ENCODE measurements at regions not wholly inside any gene's neighbourhood (a gene's known extent, or its start where the extent isn't known, plus 50 kb on each side); places are given as distances from the start of the nearest gene placed in this dataset.

DNA sequence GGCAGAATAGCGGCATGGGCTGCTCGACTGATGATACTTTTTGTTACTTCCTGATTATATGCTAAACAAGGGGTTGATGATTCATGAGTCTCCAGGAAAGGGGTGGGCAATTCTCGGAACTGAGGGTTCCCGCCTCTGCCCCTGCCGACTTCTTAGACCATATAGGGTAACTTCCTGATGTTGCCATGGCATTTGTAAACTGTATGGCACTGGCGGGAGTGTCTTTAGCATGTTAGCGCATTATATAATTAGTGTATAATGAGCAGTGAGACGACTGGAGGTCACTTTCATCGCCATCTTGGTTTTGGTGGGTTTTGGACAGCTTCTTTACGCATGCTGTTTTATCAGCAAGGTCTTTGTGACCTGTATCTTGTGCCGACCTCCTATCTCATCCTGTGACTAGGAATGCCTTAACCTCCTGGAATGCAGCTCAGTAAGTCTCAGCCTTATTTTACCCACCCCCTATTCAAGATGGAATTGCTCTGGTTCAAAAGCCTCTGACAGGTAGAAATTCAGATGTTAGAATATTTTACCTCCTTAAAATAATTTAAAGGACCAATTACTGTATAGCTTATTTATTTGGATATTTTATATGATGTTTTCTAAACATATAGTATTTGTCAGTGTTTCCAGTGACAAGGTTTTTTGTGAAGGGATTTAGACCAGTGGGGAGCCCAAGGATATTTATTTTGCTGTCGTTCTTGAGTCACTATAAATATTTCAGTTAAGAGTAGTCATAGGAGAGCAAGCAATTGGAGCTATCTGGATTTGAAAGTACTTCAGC lies 90.1 kb upstream of the PIK3CG start:
- in situ Hi-C loops (cut with MboI; ENCODE audit: low sequenced_read_pairs), result no loop called here

DNA sequence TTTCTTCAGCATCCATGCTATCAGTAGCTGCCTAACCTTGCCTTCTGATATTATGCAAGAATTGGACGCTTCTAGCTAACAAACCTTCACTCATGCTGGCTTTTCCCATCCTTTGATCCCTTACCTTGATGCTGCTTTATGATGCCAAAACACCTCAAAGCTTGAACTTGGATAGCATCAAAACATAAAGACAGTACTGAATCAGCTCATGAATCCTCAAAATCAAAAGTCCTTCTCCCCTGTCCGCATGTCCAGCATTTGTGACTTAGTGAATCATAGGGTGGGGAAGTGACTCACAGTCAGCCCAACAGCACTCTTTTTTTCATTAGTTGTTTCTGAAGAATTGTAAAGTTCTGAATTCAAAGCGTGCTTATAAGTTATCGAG lies 89.5 kb upstream of the PIK3CG start:
- in situ Hi-C loops (cut with MboI; ENCODE audit: low sequenced_read_pairs), result no loop called here

DNA sequence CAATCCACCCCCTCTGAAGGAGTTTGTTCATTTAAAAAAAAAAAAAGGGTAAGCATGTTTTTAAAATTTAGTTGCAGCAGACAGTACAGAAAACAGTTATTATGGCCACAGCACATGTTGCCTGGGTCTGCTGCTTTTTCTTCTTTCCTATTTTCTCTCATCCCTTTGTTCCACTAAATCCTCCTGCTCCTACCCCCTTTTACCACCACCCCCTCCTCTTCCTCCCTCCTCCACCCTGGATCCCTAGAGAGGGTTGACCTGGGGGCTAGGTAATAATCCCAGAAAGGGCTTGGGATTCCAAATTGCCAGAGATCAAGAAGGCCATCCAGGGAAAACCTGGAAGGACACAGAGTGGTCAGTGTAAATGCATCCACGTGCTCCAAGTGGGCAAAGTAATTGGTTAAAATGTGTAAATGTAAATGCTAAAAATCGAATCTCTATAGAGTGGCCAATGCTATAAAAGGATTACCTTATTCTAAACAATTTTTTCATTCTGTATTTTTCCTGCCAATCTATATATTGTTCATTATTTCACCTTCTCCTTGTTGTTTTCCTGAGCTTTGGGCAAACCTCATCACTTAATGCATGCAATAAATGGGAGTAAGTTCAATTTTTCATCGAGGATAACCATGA lies 89.0 kb upstream of the PIK3CG start:
- in situ Hi-C loops (cut with MboI; ENCODE audit: low sequenced_read_pairs), result no loop called here

DNA sequence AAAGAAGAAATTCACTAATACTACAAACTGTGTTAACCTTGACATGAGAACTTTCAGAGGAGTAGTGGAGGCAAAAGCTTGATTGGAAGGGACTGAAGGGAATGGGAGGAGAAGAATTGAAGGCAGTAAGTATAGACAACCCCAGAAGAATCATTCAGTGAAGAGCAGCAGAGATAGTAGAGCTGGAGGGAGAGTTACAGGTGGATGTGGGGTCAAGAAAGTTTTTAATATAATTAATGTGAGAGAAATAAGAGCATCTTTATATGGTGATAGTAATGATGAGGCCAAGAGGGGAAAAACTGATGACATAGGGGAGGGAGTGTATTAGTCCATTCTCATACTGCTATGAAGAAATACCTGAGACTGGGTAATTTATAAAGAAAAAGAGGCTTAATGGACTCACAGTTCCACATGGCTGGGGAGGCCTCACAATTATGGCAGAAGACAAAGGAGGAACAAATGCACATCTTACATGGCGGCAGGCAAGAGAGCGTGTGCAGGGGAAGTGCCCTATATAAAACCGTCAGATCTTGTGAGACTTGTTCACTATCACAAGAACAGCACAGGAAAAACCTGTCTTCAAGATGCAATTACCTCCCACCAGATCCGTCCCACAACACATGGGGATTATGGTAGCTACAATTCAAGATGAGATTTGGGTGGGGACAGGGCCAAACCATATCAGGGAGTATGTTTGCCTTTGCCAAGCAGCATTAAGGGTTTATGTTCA lies 88.3 kb upstream of the PIK3CG start:
- in situ Hi-C loops (cut with MboI; ENCODE audit: low sequenced_read_pairs), result no loop called here

DNA sequence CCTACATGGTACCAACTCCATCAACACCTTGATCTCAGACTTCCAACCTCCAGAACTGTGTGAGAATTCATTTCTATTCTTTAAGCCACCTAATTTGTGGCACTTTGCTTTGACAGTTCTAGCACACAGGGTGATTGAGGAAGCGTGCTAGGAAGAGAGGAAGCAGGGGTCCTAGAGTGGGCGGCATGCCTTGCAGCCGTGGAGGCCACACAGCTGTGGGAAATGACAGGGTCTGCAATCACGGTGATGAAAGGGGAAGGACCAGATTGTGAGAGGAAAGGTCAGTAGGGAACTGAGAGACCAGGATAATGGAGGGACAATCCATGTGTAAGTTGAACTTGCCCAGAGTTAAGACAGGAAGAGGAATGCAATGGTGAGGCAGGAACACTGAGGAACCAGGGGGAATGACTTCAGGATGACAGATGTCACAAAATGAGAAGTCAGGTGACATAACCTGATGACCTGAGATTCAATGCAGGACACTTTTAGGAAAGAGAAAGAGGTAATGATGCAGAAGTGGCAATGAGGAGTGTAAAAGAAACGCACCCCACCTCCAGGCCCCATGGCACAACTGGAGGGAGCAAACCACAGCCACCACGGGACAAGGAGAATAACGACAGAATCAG lies 87.3 kb upstream of the PIK3CG start:
- in situ Hi-C loops (cut with MboI; ENCODE audit: low sequenced_read_pairs), result no loop called here

DNA sequence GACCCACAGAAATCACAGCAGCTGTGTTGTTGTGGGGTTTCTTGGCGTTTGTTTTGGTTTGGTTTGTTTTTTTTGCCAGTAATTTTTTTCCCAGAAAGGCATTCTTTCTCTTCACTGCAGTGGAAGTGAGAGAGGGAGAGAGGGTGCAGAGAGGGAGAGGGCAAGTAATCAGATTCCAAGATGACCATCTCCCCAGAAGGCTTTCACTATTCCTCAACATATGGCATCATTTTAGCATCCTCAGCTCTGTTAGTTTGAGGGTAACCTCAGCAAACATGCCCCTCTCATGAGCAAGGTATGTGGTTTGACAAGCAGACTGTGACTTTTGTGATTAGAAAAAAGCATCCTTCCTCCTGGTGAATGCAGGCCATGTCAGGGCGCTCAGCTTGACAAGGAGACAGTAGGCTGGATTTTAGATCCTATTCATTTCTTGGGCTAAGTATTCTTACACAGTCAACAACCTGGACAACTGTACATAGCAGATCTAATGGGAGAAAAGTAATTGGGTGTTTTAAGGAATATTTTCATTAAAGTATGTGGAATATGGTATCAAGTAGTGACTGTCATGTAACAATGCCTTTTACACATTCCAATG lies 86.3 kb upstream of the PIK3CG start:
- in situ Hi-C loops (cut with MboI; ENCODE audit: low sequenced_read_pairs), result no loop called here

DNA sequence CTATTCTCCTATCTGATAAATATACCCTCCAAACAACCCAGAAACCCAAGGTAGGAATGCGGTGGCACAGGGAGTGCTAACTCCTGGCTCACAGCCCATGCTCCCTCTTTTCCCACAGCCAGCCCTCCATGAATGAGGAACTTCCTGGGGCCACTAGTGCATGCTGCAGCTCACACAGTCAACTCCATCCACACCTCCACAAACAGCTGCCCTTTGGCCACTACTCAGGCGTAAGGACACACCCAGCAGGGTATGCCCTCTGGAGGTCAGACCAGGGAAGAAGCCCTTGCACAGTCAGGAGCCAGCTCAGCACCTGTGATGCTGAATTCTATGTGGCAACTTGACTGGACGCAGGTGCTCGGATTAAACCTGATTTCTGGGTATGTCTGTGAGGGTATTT lies 85.2 kb upstream of the PIK3CG start:
- in situ Hi-C loops (cut with MboI; ENCODE audit: low sequenced_read_pairs), result no loop called here

DNA sequence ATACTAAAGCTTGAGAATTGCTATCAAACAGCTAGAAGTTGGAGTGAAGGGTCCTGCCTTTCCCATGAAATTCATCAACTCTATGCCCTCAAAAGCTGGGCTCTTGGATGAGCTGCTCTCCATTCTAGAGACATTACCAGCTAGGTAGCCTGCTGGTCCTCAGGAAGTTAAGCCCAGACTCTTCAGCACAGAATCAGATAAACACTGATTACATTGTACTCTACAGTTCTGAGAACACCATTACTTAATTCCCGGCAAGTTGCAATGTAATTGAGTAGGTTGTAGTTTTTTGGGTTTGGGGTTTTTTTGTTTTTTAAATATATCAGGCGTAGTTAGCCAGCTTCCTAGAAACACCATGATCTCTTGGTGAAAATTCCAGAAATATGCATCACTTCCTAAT lies 84.1 kb upstream of the PIK3CG start:
- in situ Hi-C loops (cut with MboI; ENCODE audit: low sequenced_read_pairs), result no loop called here

DNA sequence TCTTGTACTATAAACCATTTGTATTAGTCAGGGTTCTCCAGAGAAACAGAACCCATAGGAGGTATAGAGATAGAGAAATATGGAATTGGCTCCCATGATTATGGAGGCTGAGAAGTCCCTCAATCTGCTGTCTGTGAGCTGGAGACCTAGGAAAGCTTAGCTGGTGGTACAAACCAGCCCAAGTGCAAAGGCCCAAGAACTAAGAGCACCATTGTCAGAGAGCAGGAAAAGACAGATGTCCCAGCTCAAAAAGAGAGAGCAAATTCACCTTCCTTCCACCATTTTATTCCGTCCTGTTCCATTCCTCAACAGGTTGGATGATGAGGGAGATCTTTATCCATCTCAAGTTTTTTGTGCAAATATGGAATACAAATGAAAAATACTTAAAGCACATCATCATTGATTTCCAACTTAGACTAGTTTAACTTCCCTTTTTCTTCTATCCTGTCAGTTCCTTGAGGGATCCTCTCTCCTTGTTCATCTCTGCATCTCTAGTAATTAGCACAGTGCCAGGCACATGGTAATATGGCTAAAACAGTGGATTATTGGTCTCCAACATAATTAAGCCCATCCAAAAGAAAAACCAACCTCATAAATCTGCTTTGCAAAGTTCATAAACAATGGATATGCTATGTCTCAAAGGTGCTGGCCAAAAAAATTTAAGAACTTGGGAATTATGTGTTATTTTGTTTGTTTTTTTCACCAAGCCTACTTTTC lies 83.1 kb upstream of the PIK3CG start:
- in situ Hi-C loops (cut with MboI; ENCODE audit: low sequenced_read_pairs), result no loop called here

DNA sequence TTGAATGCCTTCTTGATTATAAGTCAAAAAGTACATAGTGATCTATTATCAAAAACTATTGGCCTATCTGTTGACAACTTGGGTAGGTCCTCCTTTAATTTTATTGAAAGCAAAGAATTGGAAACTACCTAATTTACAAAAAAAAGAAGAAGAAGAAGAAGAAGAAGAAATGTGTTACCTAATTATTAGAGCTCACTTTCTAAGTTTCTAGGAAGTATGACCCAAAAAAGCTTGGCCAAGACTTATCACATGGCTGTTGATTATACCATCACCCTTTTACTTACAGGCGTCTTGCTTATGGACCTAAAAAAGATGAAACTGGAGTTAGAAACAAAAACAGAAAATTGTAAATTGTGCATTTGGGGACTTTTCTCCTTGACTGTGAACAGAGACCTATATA lies 81.8 kb upstream of the PIK3CG start:
- in situ Hi-C loops (cut with MboI; ENCODE audit: low sequenced_read_pairs), result no loop called here

DNA sequence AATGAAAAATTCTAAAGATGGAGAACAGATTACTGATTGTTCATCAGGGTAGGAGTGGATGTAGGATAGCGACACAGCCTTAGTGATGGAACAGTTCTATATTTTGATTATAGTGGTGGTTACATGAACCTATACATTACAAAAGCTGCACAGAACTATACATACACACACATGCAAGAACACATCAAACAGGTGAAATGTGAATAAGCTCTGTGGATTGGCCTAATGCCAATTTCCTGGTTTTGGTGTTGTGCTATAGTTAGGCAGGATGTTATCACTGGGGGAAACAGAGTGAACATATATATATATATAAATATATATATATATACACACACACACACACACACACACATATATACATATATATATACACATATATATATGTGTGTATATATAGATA lies 76.4 kb upstream of the PIK3CG start:
- in situ Hi-C loops (cut with MboI; ENCODE audit: low sequenced_read_pairs), result no loop called here

DNA sequence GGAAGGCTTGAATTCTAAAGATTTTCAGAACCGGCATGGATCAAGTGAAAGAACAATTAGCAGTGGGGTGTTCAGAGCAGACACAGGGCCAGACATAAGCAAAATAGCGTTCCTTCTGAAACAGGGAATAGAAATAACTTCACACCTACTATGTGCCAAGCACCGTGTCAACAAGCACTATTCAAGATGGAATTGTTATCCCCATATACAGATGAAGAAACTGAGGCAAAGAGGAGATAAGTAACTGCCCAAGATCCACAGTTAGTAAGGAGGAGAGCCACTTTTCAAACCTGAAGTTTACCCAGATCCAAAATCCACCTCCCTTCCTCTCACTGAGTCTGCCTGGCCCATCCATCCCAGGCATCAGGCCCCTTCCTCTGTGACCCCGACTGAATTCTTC lies 73.6 kb upstream of the PIK3CG start:
- in situ Hi-C loops (cut with MboI; ENCODE audit: low sequenced_read_pairs), result loop anchor here (10.0 kb wide), 1 partner anchor 353 kb away; no protein-coding TSS in a partner anchor

DNA sequence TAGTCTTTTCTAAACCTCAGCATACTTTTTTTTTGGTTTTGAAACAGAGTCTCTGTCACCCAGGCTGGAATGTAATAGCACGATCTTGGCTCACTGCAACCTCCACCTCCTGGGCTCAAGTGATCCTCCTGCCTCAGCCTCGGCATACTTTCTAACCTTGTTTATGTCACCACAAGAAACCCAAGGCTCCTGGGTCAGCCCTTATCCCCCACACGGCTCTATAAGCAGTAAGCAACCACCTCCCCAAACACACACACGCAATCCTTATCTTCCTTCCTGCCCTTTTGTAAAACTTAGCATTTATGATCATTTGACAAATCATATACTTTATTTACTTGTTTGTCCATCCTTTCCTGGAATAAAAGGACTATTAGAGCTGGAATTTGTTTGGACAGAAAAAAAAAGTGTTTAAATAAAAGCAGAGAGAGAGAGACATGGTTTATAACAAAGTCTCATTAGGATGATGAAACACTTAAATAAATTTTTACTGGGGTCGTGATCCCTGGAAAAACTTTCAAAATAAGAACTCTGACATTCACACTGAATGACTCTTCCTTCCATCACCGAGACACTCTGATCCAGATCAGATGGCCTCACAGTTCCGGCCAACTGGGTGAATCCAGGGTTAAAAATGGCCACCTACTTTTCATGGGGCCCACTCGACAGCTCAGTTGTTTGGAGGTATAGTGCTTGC lies 72.7 kb upstream of the PIK3CG start:
- in situ Hi-C loops (cut with MboI; ENCODE audit: low sequenced_read_pairs), result loop anchor here (10.0 kb wide), 1 partner anchor 352 kb away; no protein-coding TSS in a partner anchor

DNA sequence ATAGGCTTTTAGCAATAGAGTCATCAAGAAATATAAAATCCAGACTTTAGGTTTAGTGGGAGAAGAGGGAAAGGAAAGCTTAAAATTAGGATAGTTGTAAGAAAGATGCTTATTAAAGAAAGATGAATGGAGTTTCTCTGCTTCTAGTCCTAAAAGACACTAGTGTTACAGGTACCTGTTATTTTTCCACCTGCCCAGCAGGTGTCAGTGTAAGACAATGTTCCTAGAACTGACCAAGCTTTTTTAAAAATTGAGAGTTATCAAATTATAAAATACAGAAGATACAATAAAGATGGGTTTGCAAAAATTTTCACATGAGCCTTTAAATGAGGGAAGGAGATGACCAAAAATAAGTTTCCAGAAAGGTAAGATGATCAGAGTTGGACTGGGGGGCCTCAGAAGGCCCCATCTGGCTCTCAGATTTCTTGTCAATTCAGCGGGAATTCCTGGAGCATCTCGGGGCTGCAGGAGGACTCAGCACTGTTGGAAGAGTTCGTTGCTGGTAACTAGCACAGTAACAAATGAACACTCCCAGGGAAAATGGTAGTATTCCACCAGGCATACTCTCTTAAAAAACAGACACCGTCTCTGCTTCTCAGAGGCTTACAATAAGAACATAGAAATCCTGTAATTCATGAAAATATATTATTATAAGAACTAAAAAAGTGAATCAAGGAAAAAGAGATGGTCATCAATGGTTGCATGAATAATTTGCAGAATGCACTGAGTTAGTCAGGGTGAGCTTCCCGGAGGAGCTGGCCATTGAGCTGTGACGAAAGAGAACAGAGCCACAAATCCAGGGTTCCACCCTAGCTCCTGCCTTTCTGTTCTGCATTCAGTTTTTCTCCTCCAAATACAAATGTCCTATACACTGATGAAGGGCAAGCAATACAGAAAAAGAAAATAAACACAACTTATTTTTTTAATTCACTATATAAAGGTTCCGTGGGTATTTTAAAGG lies 71.8 kb upstream of the PIK3CG start:
- in situ Hi-C loops (cut with MboI; ENCODE audit: low sequenced_read_pairs), result loop anchor here (10.0 kb wide), 1 partner anchor 352 kb away; no protein-coding TSS in a partner anchor

DNA sequence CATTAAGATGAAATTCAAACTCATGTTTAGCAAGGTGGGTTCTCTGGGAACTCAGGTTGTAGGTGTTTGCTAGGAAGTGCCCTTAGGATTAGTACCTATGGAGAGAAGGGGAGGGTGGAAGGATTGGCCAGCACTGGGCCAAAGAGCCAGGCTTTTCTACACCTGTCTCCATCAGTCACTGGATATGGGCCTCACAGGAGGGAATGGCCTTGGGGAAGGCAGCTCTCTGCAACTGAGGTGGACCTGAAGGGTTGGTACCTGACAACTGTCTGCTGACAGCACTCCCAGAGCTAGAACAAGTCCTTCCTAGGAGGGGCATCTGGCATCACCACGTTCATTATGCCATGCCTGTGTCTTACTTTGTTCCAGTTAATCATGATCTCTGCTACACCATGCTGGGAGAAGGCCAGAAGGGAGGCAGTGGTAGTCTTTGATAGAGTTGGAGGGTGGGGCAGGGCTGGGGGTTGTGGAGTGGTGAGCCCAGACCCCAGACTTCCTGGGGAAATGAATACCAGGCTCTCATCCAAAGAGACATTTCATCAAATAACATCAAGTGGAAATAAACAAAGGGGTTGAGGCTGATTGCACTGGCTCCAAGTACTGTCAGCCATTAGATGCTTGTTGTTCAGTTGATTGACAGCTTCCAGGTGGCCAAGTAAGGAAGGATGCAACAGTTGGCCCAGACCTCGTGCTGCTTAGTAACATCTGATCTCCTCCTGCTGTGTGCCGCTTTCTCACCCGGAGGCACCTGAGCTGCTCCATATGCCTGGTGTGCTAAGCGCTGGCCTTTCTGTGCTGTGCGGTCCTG lies 70.6 kb upstream of the PIK3CG start:
- in situ Hi-C loops (cut with MboI; ENCODE audit: low sequenced_read_pairs), result loop anchor here (10.0 kb wide), 1 partner anchor 350 kb away; no protein-coding TSS in a partner anchor

DNA sequence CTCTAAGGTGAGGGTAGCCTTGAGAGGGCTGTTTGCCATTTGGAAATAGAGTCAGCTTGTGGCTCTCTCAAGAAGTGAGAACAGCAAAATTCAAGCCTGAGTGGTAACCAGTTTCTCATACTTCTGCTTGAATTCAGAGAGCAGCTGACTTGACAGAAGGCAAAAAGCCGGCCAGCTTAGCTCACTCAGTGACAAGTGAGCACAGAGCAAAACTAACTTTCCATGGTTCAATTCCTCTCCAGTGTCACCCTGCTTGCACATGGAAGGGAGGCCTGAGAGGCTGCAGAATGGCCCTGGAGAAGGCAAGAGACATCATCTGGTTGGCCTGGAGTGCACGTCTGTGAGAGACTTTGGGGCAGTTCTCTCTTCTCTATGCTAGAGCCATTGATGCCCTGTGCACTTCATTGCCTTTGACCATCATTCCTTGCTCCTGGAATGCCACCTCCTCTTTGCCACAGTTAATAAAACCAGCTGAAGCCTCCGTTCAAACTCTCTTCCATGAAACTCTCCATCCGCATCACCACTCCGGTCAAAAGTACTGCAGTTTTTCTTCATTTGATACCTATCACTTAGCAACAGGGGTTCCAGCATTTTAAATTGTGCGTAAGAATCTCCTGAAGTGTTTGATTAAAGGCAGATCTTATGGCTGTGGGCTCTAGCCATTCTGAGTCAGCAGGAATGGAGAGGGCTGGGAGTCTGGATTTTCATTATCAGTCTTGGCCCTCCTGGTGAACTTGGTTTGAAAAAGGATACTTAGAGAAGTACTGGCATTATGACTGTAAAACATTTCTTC lies 69.8 kb upstream of the PIK3CG start:
- in situ Hi-C loops (cut with MboI; ENCODE audit: low sequenced_read_pairs), result loop anchor here (10.0 kb wide), 1 partner anchor 350 kb away; no protein-coding TSS in a partner anchor

DNA sequence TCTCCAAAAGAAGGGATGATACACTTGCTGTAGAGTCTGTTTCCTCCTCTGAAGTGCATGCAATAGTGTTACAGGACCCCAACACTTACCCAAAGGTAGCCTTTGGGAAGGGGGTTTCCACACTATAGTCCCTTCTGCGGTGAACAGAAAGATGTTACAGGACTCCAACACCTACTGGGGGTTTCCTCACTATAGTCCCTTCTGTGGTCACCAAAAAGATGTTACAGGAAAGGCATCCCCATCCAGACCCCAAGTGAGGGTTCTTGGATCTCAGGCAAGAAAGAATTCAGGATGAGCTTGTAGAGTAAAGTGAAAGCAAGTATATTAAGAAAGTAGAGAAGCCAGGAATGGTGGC lies 69.2 kb upstream of the PIK3CG start:
- in situ Hi-C loops (cut with MboI; ENCODE audit: low sequenced_read_pairs), result loop anchor here (10.0 kb wide), 1 partner anchor 349 kb away; no protein-coding TSS in a partner anchor

Data from HL-60/S4 treated with retinoic acid at 250 ng/mL for 4 days and 3 days (cell line).